CD14-positive monocyte (primary cell): ENCODE measurements at regions not wholly inside any gene's neighbourhood (a gene's known extent, or its start where the extent isn't known, plus 50 kb on each side); places are given as distances from the start of the nearest gene placed in this dataset.

Experiments used
- DNase-seq, 3 donors: peaks; one replicate each; pipeline ENCODE4 v3.0.0-alpha.2; 2011 to 2022
- H2AFZ ChIP-seq: 2 replicates; pipeline ENCODE4 v1.6.0; 2012; ENCODE audit warnings: mild to moderate bottlenecking, low read depth, low read length, inconsistent platforms; ENCODE audit not compliant: insufficient read depth, poor library complexity, severe bottlenecking
- H3K27ac ChIP-seq, 2 donors: 1 replicate in 1 of 2; 2 replicates in 1 of 2; pipeline ENCODE4 v1.5.1; 2012 to 2013; ENCODE audit warnings: low read length in 2 of 2, control low read depth in 1 of 2, inconsistent platforms in 1 of 2, low read depth in 1 of 2, mild to moderate bottlenecking in 1 of 2
- H3K27me3 ChIP-seq, 2 donors: one replicate each; pipeline versions ENCODE4 v1.6.0 to v1.6.1; 2011 to 2013; ENCODE audit warnings: low read length in 2 of 2; ENCODE audit not compliant: control insufficient read depth in 2 of 2, insufficient read depth in 2 of 2
- H3K36me3 ChIP-seq, 2 donors: replicated peaks in 1 of 2; 1 replicate in 1 of 2; 2 replicates in 1 of 2; pipeline versions ENCODE4 v1.5.1 to v1.6.1; 2012 to 2013; ENCODE audit warnings: low read length in 2 of 2, control low read depth in 1 of 2, inconsistent platforms in 1 of 2, mild to moderate bottlenecking in 1 of 2; ENCODE audit not compliant: insufficient read depth in 2 of 2, control insufficient read depth in 1 of 2
- H3K4me1 ChIP-seq, 2 donors: 1 replicate in 1 of 2; 2 replicates in 1 of 2; pipeline versions ENCODE4 v1.5.1 to v1.6.1; 2012 to 2013; ENCODE audit warnings: low read length in 2 of 2, control low read depth in 1 of 2, inconsistent platforms in 1 of 2, mild to moderate bottlenecking in 1 of 2, moderate library complexity in 1 of 2; ENCODE audit not compliant: insufficient read depth in 2 of 2, control insufficient read depth in 1 of 2
- H3K4me2 ChIP-seq: replicated peaks from 2 replicates; pipeline ENCODE3; 2012; ENCODE audit warnings: low read length, moderate library complexity, mild to moderate bottlenecking; ENCODE audit not compliant: poor library complexity, severe bottlenecking; ENCODE audit errors: extremely low read depth
- H3K4me3 ChIP-seq, 3 experiments: fragments of 200-600 bp in 1 of 3; sonication (generic) in 1 of 3; replicated peaks in 1 of 3; 1 replicate in 2 of 3; 2 replicates in 1 of 3; pipeline ENCODE4 v1.5.1; 2011 to 2013; ENCODE audit warnings: low read length in 3 of 3, mild to moderate bottlenecking in 3 of 3, control low read depth in 2 of 3, low read depth in 2 of 3, inconsistent platforms in 1 of 3, moderate library complexity in 1 of 3
- H3K79me2 ChIP-seq: 2 replicates; pipeline ENCODE4 v1.6.0; 2012; ENCODE audit warnings: mild to moderate bottlenecking, control low read depth, inconsistent platforms, low read length, moderate library complexity; ENCODE audit not compliant: insufficient read depth
- H3K9ac ChIP-seq: 2 replicates; pipeline ENCODE4 v1.6.0; 2017; ENCODE audit warnings: low read length, mild to moderate bottlenecking; ENCODE audit not compliant: insufficient read depth, poor library complexity, severe bottlenecking
- H3K9me3 ChIP-seq, 2 donors: replicated peaks in 1 of 2; 1 replicate in 1 of 2; 2 replicates in 1 of 2; pipeline versions ENCODE4 v1.5.1 to v1.6.1; 2012 to 2013; ENCODE audit warnings: low read length in 2 of 2, control low read depth in 1 of 2; ENCODE audit not compliant: control insufficient read depth in 1 of 2, insufficient read depth in 1 of 2
- H4K20me1 ChIP-seq: 2 replicates; pipeline ENCODE4 v1.6.0; 2012; ENCODE audit warnings: mild to moderate bottlenecking, low read length, control low read depth, moderate library complexity; ENCODE audit not compliant: insufficient read depth
- H3K27ac Mint-ChIP-seq, 7 donors: one replicate each; pipeline ENCODE4 v1.8.0; 2020; ENCODE audit warnings: mild to moderate bottlenecking in 7 of 7, mixed read lengths in 7 of 7, moderate library complexity in 6 of 7, inconsistent platforms in 2 of 7
- H3K27me3 Mint-ChIP-seq, 3 donors: one replicate each; pipeline ENCODE4 v1.8.0; 2021 to 2022; ENCODE audit warnings: low read depth in 3 of 3, mild to moderate bottlenecking in 3 of 3, mixed read lengths in 3 of 3, moderate library complexity in 3 of 3, inconsistent platforms in 1 of 3
- H3K36me3 Mint-ChIP-seq, 2 donors: one replicate each; pipeline ENCODE4 v1.8.0; 2020; ENCODE audit warnings: mixed read lengths in 2 of 2, inconsistent platforms in 1 of 2, mild to moderate bottlenecking in 1 of 2
- H3K4me1 Mint-ChIP-seq: one replicate; pipeline ENCODE4 v1.8.0; 2020; ENCODE audit warnings: mild to moderate bottlenecking, mixed read lengths
- H3K4me3 Mint-ChIP-seq, 2 donors: one replicate each; pipeline ENCODE4 v1.8.0; 2020; ENCODE audit warnings: mild to moderate bottlenecking in 2 of 2, mixed read lengths in 2 of 2, moderate library complexity in 1 of 2
- H3K9me3 Mint-ChIP-seq, 7 donors: one replicate each; pipeline ENCODE4 v1.8.0; 2020 to 2022; ENCODE audit warnings: mixed read lengths in 7 of 7, mild to moderate bottlenecking in 6 of 7, moderate library complexity in 6 of 7, inconsistent platforms in 2 of 7
- CTCF ChIP-seq: fragments of 200-600 bp; IDR thresholded peaks from one replicate; pipeline ENCODE4 v1.8.0; 2022; ENCODE audit warnings: antibody characterized with exemption, mild to moderate bottlenecking
- WGBS: methylation state at CpG from one replicate; pipeline ENCODE4 v1.1.5; 2013; ENCODE audit warnings: missing lambda C conversion rate; ENCODE audit not compliant: insufficient coverage; 5-methylcytosine and 5-hydroxymethylcytosine counted together
- intact Hi-C, 2 donors: fragments of 100-400 bp; cut with micrococcal nuclease; formaldehyde crosslinking; loops; one replicate each; pipeline versions ENCODE4 v1.15.0 to v1.15.1; 2023

GRCh38 chr1:187267827-187268226 lies 439.1 kb downstream of the PLA2G4A start:
- Histone ChIP-seq H3K9me3 (no peaks in the 10 kb centered on the region), H3K4me1 (no peaks in the 10 kb centered on the region), H3K4me3 (no peak overlapping the region), H2AFZ (no peak overlapping the region), H3K27me3 (no peaks in the 10 kb centered on the region), H3K27ac (no peak overlapping the region), H3K9ac (no peak overlapping the region), H4K20me1 (no peaks in the 10 kb centered on the region), H3K79me2 (no peaks in the 10 kb centered on the region), H3K36me3 (no peaks in the 10 kb centered on the region), H3K4me2 (no peak overlapping the region)
- DNase-seq: no peak
- Mint-ChIP-seq H3K36me3 (no peaks in the 10 kb centered on the region), H3K4me3 (no peak overlapping the region), H3K27me3 (no peaks in the 10 kb centered on the region), H3K4me1 (no peaks in the 10 kb centered on the region), H3K27ac (no peak overlapping the region), H3K9me3 (no peaks in the 10 kb centered on the region)
- TF ChIP-seq CTCF: no peak
- no CpG with 5 or more reads among the region's 1 CpG for WGBS
- intact Hi-C loops: no loop called here

GRCh38 chr1:187270256-187270655 lies 441.5 kb downstream of the PLA2G4A start:
- no peaks in the 10 kb centered on the region for H3K36me3 Mint-ChIP-seq
- H3K27me3 Mint-ChIP-seq: no peaks in the 10 kb centered on the region
- H4K20me1 ChIP-seq: no peaks in the 10 kb centered on the region
- no peaks in the 10 kb centered on the region for H3K9me3 Mint-ChIP-seq
- no peak overlapping the region for H3K4me2 ChIP-seq
- no peak overlapping the region for H3K4me3 ChIP-seq
- H3K9ac ChIP-seq: no peak overlapping the region
- H3K4me1 Mint-ChIP-seq: no peaks in the 10 kb centered on the region
- WGBS: 94% methylated on average over 2 of the region's 5 CpGs
- H3K36me3 ChIP-seq: no peaks in the 10 kb centered on the region
- no peak overlapping the region for H3K27ac Mint-ChIP-seq
- TF ChIP-seq CTCF: no peak
- no peak overlapping the region for H3K4me3 Mint-ChIP-seq
- no peak overlapping the region for H3K27ac ChIP-seq
- H3K4me1 ChIP-seq: no peaks in the 10 kb centered on the region
- intact Hi-C loops: no loop called here
- no peak overlapping the region for H2AFZ ChIP-seq
- H3K9me3 ChIP-seq: no peaks in the 10 kb centered on the region
- DNase-seq: no peak
- H3K27me3 ChIP-seq: no peaks in the 10 kb centered on the region
- no peaks in the 10 kb centered on the region for H3K79me2 ChIP-seq
